ENCODE measurements at regions not wholly inside any gene's neighbourhood (a gene's known extent, or its start where the extent isn't known, plus 50 kb on each side); places are given as distances from the start of the nearest gene placed in this dataset.

DNA sequence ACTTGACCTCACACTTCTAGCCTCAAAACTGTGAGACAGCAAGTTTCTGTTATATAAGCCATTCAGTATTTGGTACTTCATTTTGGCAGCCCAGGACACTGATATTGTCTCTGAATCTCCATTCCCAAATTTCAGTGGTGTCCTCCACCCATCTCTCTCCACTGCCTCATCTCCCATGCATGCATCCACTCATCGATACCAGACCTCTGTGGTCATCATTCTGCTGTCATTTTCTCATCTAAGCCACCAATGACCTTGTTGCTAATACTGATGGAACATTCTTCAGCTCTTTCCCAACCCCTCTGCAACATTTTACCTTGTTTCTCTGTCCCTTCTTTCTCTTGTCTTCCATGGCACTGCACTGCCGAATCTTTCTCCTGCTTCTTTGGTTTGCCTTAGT, 221.8 kb downstream of the SNX18 start:
- Histone ChIP-seq H3K27ac (ENCODE audit: low read length) (no peak overlapping the region), H3K9ac (ENCODE audit: low read length) (no peak overlapping the region), H3K79me2 (ENCODE audit: low read length) (no peaks in the 10 kb centered on the region), H3K4me2 (ENCODE audit: low read length) (no peak overlapping the region), H3K4me3 (ENCODE audit: low read length) (no peak overlapping the region), H3K4me1 (ENCODE audit: low read length) (peaks cover 17% of the 10 kb centered on the region), H3K36me3 (replicated peaks; ENCODE audit: low read depth, low read length) (no peaks in the 10 kb centered on the region), H2AFZ (ENCODE audit: low read depth, low read length) (no peak overlapping the region), H3K27me3 (ENCODE audit: low read depth, low read length) (no peaks in the 10 kb centered on the region), H4K20me1 (ENCODE audit: insufficient read depth, low read length) (no peaks in the 10 kb centered on the region), H3K9me3 (ENCODE audit: insufficient read depth, low read length) (no peaks in the 10 kb centered on the region)
- TF ChIP-seq EZH2phosphoT487 (IDR thresholded peaks at IDR 0.05; ENCODE audit: low read depth), result no peak
- TF ChIP-seq, protein P1, sequence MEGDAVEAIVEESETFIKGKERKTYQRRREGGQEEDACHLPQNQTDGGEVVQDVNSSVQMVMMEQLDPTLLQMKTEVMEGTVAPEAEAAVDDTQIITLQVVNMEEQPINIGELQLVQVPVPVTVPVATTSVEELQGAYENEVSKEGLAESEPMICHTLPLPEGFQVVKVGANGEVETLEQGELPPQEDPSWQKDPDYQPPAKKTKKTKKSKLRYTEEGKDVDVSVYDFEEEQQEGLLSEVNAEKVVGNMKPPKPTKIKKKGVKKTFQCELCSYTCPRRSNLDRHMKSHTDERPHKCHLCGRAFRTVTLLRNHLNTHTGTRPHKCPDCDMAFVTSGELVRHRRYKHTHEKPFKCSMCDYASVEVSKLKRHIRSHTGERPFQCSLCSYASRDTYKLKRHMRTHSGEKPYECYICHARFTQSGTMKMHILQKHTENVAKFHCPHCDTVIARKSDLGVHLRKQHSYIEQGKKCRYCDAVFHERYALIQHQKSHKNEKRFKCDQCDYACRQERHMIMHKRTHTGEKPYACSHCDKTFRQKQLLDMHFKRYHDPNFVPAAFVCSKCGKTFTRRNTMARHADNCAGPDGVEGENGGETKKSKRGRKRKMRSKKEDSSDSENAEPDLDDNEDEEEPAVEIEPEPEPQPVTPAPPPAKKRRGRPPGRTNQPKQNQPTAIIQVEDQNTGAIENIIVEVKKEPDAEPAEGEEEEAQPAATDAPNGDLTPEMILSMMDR (IDR thresholded peaks at IDR 0.05; ENCODE audit: low read depth, low read length), result no peak

DNA sequence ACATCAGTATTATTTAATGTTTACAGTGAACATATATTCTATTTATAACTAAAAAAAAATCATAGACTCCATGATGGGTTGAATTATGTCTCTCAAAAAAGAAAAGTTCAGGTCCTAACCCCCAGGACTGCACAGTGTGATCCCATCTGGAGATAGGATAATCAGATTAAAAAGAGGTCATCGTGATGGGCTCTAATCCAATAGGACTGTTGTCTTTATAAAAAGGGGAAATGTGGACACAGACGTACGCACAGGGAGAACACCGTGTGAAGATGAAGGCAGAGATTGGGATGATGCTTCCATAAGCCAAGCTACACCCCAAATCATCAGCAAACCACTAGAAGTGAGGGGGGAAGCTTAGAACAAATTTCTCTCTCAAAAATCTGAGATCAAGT, 221.4 kb downstream of the SNX18 start:
- Histone ChIP-seq H3K4me3 (ENCODE audit: low read length) (no peak overlapping the region), H2AFZ (ENCODE audit: low read depth, low read length) (no peak overlapping the region), H3K27me3 (ENCODE audit: low read depth, low read length) (no peaks in the 10 kb centered on the region), H3K9ac (ENCODE audit: low read length) (no peak overlapping the region), H3K4me2 (ENCODE audit: low read length) (no peak overlapping the region), H3K9me3 (ENCODE audit: insufficient read depth, low read length) (no peaks in the 10 kb centered on the region), H3K36me3 (replicated peaks; ENCODE audit: low read depth, low read length) (no peaks in the 10 kb centered on the region), H4K20me1 (ENCODE audit: insufficient read depth, low read length) (no peaks in the 10 kb centered on the region), H3K79me2 (ENCODE audit: low read length) (no peaks in the 10 kb centered on the region), H3K27ac (ENCODE audit: low read length) (no peak overlapping the region), H3K4me1 (ENCODE audit: low read length) (peaks cover 13% of the 10 kb centered on the region)
- TF ChIP-seq, protein P1 (IDR thresholded peaks at IDR 0.05; ENCODE audit: low read depth, low read length), result no peak
- TF ChIP-seq EZH2phosphoT487 (IDR thresholded peaks at IDR 0.05; ENCODE audit: low read depth), result no peak

DNA sequence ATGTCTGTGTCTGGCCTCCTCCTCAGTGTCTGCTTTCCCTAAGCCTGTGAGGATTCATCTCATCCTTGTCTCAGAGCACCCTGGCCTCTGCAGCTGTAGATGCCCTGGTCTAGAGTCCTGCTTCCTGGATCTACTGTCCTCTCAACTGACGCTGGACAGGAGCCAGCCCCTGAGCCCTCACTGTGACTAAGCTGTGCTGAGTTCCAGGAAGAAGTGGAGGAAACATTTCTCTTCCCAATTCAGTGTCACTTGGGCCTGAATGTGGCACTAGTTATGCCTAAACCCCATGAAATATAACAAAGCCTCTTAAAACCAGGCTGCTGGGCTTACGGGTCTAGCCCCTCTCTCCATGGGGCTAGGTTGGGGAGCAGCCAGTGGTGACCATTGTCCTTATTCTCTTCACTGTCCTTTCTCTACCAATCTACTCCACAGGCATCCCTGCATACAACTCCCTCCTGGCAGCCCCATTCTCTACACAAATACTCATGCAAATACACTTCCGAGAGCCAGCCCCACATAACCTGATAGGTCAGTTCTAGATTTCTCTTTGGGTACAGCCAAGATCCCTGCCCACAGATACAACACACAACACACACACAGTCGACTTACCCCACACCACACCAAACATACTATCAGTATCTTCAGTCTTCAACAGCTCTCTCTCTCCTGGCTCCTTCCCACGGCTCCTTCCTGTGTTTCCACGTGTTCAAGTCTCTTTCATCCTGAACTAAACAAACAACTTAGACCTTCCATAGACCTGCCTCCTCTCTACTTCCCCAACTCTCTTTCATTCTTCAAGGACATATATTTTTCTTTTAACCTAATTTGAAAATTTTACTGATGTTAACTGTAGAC, 220.8 kb downstream of the SNX18 start:
- no peak overlapping the region for H3K4me2 ChIP-seq (ENCODE audit: low read length)
- no peak overlapping the region for H3K4me3 ChIP-seq (ENCODE audit: low read length)
- no peaks in the 10 kb centered on the region for H3K27me3 ChIP-seq (ENCODE audit: low read depth, low read length)
- H2AFZ ChIP-seq (ENCODE audit: low read depth, low read length), result no peak overlapping the region
- H3K27ac ChIP-seq (ENCODE audit: low read length), result no peak overlapping the region
- no peaks in the 10 kb centered on the region for H3K79me2 ChIP-seq (ENCODE audit: low read length)
- no peaks in the 10 kb centered on the region for H4K20me1 ChIP-seq (ENCODE audit: insufficient read depth, low read length)
- H3K36me3 ChIP-seq (replicated peaks; ENCODE audit: low read depth, low read length), result no peaks in the 10 kb centered on the region
- no peak for TF ChIP-seq EZH2phosphoT487 (IDR thresholded peaks at IDR 0.05; ENCODE audit: low read depth)
- TF ChIP-seq, protein P1 (IDR thresholded peaks at IDR 0.05; ENCODE audit: low read depth, low read length), result no peak
- no peaks in the 10 kb centered on the region for H3K9me3 ChIP-seq (ENCODE audit: insufficient read depth, low read length)
- H3K9ac ChIP-seq (ENCODE audit: low read length), result no peak overlapping the region
- peaks cover 12% of the 10 kb centered on the region for H3K4me1 ChIP-seq (ENCODE audit: low read length)

DNA sequence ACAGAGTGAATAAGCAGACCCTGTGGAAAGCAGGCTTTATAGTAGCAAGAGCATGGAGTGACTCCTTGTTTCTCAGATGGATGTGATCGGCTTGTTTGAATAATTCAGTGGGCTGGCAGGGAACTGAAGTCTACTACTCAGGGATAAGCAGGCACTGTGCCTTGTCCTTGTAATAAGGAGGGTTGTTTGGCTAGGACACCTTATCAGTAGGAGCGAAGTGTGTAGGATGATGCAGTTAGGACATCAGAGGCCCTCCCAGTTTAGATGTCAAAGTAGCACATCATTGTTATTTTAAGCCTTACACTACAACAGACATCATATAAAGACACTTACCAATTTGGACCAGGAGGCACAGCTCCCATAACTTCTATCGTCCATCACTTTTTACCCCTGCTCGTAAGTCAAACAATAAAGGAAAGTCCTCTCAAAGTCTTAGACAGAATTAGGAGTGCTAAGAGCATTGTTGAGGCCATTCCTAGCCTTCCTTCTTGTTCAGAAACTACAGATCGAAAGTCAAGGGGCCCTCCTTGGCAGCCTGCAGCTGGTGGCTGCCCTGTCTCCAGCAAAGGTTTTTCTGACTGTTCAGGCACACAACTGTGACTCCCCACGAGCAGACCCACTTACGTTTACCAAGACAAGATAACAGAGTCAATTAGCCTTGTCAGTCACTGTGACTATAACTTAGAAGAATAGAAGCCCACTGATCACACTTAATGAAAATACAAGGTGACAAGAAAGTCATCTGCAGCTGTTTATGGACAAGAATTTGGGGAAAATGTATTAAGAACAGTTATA, 218.6 kb downstream of the SNX18 start:
- Histone ChIP-seq H4K20me1 (ENCODE audit: insufficient read depth, low read length) (no peaks in the 10 kb centered on the region), H3K79me2 (ENCODE audit: low read length) (no peaks in the 10 kb centered on the region), H2AFZ (ENCODE audit: low read depth, low read length) (peak overlapping the region; percentile 83), H3K4me1 (ENCODE audit: low read length) (peaks cover 17% of the 10 kb centered on the region), H3K9me3 (ENCODE audit: insufficient read depth, low read length) (no peaks in the 10 kb centered on the region), H3K9ac (ENCODE audit: low read length) (no peak overlapping the region), H3K4me2 (ENCODE audit: low read length) (peak overlapping the region; percentile 36), H3K36me3 (replicated peaks; ENCODE audit: low read depth, low read length) (no peaks in the 10 kb centered on the region), H3K27me3 (ENCODE audit: low read depth, low read length) (no peaks in the 10 kb centered on the region), H3K27ac (ENCODE audit: low read length) (no peak overlapping the region), H3K4me3 (ENCODE audit: low read length) (no peak overlapping the region)
- TF ChIP-seq, protein P1 (IDR thresholded peaks at IDR 0.05; ENCODE audit: low read depth, low read length), result no peak
- no peak for TF ChIP-seq EZH2phosphoT487 (IDR thresholded peaks at IDR 0.05; ENCODE audit: low read depth)

Measured in OCI-LY3 (cell line).